ENCODE measurements at regions not wholly inside any gene's neighbourhood (a gene's known extent, or its start where the extent isn't known, plus 50 kb on each side); places are given as distances from the start of the nearest gene placed in this dataset.
"Not testable (repeated sequence)": the region's sequence is repeated elsewhere in the genome, so short reads cannot be mapped to it uniquely, and the experiment has no call there.

- no peak for DNase-seq (ENCODE audit: extremely low read depth in 1 of 2, low read depth in 1 of 2)
These were observed 87.7 kb downstream of the DCK start for GRCh38 chr4:71081192-71081591.

DNA sequence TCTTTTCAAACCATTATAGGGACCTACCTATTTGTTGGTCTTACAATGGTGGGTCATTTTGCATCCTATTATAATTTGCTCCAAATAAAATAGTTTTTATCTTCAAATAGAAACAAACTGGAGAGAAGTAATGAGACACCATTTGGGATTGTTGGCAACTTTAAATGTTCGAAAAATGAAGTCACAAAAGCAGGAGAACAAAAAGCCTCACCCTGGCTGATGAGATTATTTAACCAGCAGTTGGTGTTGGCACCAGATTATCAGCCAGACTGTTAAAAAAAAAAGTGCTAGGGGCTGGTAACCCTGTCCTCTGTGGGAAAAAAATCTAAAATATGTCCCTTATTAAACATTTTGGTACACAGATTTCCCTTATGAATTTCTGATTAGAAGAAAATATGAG lies 100.3 kb downstream of the DCK start:
- DNase-seq (ENCODE audit: extremely low read depth in 1 of 2, low read depth in 1 of 2), result no peak

GRCh38 chr4:71094201-71094600 lies 100.8 kb downstream of the DCK start:
- no peak for DNase-seq (ENCODE audit: extremely low read depth in 1 of 2, low read depth in 1 of 2)

- DNase-seq (ENCODE audit: extremely low read depth in 1 of 2, low read depth in 1 of 2), result no peak
These were observed 101.7 kb downstream of the DCK start for GRCh38 chr4:71095141-71095540.

GRCh38 chr4:71095545-71095944 lies 102.1 kb downstream of the DCK start:
- no peak for DNase-seq (ENCODE audit: extremely low read depth in 1 of 2, low read depth in 1 of 2)

- DNase-seq (ENCODE audit: extremely low read depth in 1 of 2, low read depth in 1 of 2), result no peak
These were observed 114.3 kb downstream of the DCK start for GRCh38 chr4:71107726-71108125.

GRCh38 chr4:71110499-71110898 lies 117.0 kb downstream of the DCK start:
- no peak for DNase-seq (ENCODE audit: extremely low read depth in 1 of 2, low read depth in 1 of 2)

GRCh38 chr4:71111133-71111532 lies 117.7 kb downstream of the DCK start:
- not testable (repeated sequence) for DNase-seq (ENCODE audit: extremely low read depth in 1 of 2, low read depth in 1 of 2)

DNA sequence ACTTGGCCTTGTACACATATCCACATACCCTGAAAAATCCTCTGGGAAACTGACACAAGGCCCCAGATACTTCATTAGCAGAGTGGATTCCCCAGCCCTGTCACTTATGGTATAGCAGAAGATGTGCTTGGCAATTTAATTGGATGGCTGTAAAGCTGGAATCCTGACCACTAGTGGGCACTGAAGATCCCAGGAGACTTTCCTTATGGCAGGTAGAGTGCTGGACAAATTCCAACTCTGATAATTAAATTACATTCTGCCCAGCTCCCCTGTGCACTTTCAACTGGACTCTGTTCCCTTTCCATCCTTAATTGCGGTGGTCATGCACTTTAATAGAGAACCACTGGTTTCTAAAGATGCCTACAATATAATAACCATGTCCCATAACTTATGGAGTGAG lies 119.8 kb downstream of the DCK start:
- no peak for DNase-seq (ENCODE audit: extremely low read depth in 1 of 2, low read depth in 1 of 2)

DNA sequence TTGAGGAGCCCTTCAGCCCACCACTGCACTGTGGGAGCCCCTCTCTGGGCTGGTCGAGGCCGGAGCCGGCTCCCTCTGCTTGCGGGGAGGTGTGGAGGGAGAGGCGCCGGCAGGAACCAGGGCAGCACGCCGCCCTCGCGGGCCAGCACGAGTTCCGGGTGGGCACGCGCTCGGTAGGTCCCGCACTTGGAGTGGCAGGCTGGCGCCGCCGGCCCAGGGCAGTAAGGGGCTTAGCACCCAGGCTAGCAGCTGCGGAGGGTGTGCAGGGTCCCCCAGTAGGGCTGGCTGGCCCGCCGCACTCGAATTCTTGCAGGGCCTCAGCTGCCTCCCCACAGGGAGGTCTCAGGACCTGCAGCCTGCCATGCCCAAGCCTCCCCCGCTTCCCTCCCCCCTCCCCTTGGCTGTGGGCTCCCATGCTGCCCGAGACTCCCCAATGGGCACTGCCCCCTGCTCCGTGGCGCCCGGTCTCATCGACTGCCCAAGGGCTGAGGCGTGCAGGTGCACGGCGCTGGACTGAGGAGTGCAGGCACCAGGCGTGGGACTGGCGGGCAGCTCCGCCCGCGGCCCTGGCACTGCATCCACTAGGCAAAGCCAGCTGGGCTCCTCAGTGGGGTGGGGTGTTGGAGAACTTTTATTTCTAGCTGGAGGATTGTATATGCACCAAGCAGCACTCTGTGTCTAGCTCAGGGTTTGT lies 127.5 kb downstream of the DCK start:
- no peak for DNase-seq (ENCODE audit: extremely low read depth in 1 of 2, low read depth in 1 of 2)

GRCh38 chr4:71123951-71124350 lies 130.5 kb downstream of the DCK start:
- no peak for DNase-seq (ENCODE audit: extremely low read depth in 1 of 2, low read depth in 1 of 2)

DNA sequence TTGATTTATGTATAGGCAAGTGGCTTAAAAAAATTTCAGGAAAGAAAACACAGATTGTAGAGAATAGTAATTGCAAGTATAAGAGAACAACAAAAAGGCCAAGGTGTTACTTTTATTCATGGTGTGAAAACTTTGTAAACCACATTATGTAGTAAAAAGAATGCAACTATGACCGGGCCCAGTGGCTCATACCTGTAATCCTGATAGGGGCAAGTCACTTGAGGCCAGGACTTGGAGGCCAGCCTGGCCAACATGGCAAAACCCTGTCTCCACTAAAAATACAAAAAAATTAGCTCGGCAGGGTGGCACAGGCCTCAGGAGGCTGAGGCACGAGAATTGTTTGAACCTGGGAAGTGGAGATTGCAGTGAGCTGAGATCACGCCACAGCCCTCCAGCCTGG lies 131.7 kb downstream of the DCK start:
- DNase-seq (ENCODE audit: extremely low read depth in 1 of 2, low read depth in 1 of 2), result no peak

DNA sequence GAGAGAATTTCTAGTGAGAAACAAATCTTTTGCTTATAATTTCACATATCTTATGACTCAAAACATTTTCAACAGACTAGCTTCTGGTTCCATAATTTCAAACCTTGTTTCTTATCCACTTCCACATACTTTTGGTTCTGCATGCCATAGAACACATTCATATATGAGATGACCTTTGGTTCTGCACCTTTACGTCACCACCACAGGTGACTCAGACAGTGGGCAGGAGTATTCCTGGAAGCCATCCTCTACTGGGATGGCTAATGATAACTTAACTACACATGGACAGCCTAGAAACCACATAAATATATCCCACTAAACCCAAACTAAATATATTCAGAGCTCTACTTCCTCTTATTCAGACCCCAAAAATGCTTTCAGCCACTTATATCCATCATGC lies 133.3 kb downstream of the DCK start:
- DNase-seq (ENCODE audit: extremely low read depth in 1 of 2, low read depth in 1 of 2), result no peak

- no peak for DNase-seq (ENCODE audit: extremely low read depth in 1 of 2, low read depth in 1 of 2)
These were observed 137.6 kb downstream of the DCK start for GRCh38 chr4:71130827-71131603.

DNA sequence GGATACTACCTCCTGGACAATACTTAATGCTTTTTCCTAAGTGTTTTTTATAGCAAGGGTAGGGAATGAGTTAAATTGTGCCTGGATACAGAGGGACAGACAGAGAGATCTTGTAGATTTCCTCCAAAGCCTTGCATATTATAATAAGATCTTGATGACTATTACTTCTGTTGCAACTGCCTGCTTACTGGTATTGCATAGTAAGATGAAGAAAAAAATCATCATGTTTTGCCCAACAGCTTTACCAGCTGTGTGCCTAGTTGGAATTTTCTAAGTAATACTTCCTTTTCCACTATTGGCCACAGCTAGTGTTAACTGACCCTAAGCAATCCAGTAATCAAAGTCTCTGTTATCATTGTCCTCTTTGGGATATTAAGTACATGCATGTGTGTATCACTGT lies 139.0 kb downstream of the DCK start:
- no peak for DNase-seq (ENCODE audit: extremely low read depth in 1 of 2, low read depth in 1 of 2)

- DNase-seq (ENCODE audit: extremely low read depth in 1 of 2, low read depth in 1 of 2), result no peak
These were observed 140.0 kb downstream of the DCK start for GRCh38 chr4:71133491-71133890.

GRCh38 chr4:71136071-71136470 lies 142.6 kb downstream of the DCK start:
- DNase-seq (ENCODE audit: extremely low read depth in 1 of 2, low read depth in 1 of 2), result no peak

DNA sequence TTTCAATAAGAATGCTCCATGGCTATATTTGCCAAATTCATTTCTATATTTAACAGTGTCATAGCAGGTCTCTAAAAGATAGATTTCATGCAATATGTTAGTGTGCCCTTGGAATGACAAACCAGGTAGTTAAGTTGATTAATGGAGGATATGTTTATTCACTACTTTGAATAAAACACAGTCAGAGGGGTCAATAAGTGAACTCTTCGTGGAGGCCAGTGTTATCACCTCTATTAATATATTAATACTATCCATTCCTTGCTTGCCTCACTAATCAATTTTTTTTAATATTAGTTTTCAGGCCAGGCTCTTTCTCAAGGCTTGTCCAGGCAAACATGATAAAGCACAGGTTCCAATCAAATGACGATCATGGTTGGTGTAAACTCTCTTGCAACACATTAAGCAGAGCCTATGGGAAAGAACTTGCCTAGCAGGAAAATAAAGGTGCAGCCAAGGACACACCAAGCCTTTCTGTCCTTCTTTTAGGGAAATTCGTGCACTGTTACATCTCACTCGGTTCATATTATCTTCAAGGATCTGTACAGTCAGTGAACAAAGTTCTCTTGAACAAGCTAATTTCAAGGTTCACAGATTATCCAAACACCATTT lies 144.7 kb downstream of the DCK start:
- DNase-seq (ENCODE audit: extremely low read depth in 1 of 2, low read depth in 1 of 2), result no peak

DNA sequence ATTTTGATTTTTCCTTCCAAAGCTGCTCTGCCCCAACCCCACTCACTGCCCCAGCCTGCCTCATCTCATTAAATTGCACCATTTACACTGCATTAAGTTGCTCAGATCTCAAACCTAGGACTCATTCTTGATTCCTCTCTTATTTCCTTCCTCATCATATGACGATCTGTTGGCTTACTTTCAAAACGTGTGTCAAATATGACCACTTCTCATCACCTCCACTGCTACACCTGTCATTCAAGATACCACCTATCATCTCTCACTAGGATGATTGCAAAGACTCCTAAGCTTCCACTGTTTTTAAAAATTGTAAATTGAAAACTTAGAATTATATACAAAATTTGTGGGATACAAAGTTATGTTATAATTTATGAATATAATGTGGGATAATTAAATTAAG lies 147.1 kb downstream of the DCK start:
- DNase-seq (ENCODE audit: extremely low read depth in 1 of 2, low read depth in 1 of 2), result no peak

- DNase-seq (ENCODE audit: extremely low read depth in 1 of 2, low read depth in 1 of 2), result no peak
These were observed 147.7 kb downstream of the DCK start for GRCh38 chr4:71141125-71141524.

DNA sequence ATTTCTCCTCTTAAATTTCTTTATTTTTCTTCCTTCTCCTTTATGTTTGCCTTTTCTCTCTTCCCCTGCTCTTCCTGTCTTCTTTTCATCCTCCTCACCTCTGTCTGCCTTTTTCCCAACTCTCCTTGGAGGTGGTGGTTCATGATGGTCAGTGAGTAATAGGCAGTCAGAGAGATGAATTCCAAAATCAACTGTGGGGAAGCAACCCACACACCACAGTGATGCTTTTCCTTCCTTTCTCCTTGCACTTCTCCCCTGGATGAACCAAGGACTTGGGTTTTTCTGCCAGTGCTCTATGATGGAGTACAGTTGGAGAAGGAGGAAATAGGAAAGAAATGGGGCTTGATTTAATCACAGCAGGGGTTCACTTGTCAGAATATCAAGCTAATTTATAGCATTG lies 153.8 kb downstream of the DCK start:
- no peak for DNase-seq (ENCODE audit: extremely low read depth in 1 of 2, low read depth in 1 of 2)

- DNase-seq (ENCODE audit: extremely low read depth in 1 of 2, low read depth in 1 of 2), result no peak
These were observed 155.1 kb downstream of the DCK start for GRCh38 chr4:71148545-71148944.
